ENCODE measurements at regions not wholly inside any gene's neighbourhood (a gene's known extent, or its start where the extent isn't known, plus 50 kb on each side); places are given as distances from the start of the nearest gene placed in this dataset.
"Not testable (repeated sequence)": the region's sequence is repeated elsewhere in the genome, so short reads cannot be mapped to it uniquely, and the experiment has no call there.

GRCh38 chr4:118539412-118540077 is 145.6 kb upstream of the METTL14 start:
- TF ChIP-seq ATF2 (IDR thresholded peaks at IDR 0.05; ENCODE audit: low read length); EZH2 (IDR thresholded peaks at IDR 0.05; ENCODE audit: low read depth, low read length, severe bottlenecking); CREB1 (IDR thresholded peaks at IDR 0.05); JUN (IDR thresholded peaks at IDR 0.05; ENCODE audit: low read depth, low read length); CBX8 (IDR thresholded peaks at IDR 0.05; ENCODE audit: borderline replicate concordance, low read depth, low read length); CTCF (IDR thresholded peaks at IDR 0.05; ENCODE audit: control extremely low read depth in 1 of 3, insufficient read depth in 1 of 3, low read depth in 1 of 3, low read length in 3 of 3); CEBPB (IDR thresholded peaks at IDR 0.05; ENCODE audit: low read depth, low read length); KDM1A (IDR thresholded peaks at IDR 0.05; ENCODE audit: borderline replicate concordance, low read length); TAF1 (IDR thresholded peaks at IDR 0.05; ENCODE audit: low read depth, low read length): not testable (repeated sequence)
- TF ChIP-seq RAD21 (IDR thresholded peaks at IDR 0.05 in 1 of 2, conservative IDR thresholded peaks at IDR 0.05 in 1 of 2; ENCODE audit: low read depth in 2 of 2, low read length in 2 of 2) = peak in 1 of 2 experiments; percentile 33; a peak in 3 of 4 replicates
